ENCODE measurements at regions not wholly inside any gene's neighbourhood (a gene's known extent, or its start where the extent isn't known, plus 50 kb on each side); places are given as distances from the start of the nearest gene placed in this dataset.

DNA sequence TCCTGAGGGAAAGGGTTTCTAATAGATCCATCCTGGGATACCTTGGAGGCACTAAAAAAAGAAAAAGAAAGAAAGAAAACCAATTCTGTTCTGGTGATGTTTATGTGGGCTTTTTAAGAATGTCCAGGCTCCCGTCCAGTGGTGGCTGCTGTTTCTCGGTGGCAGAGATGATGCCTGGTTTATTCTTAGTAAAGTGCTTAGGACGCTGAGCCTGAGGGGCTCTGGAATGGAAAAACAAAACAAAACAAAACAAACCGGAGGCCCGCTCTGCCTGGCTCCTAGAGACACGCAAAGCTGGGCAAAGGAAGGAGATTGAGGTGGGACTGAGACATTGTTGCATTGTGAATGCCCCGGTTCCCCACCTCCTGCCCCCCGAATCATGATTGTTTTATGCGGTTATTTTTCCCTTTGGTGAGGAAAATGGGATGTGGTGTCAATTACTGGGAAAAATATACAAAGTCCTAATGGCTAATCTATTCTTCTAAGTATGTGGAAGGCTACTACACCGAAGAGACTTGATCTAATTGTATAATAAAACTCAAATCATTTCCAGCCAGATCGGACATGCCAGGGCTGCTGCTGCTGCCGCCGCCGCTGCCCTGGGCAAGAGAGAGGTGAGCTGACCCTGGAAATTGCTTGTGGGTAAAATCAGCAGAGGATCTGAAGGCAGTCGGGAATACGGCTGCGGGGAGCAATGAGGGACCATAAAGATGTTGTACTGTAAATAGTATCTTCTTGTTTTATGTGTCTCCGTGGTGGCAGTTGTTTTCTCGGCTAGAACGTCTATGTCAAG, 644.9 kb downstream of the CCDC171 start:
- in situ Hi-C loops (cut with MboI; ENCODE audit: low sequenced_read_pairs, unreplicated experiment): no loop called here
- no peak for DNase-seq (ENCODE audit: low spot score)
- TF ChIP-seq, protein P1, sequence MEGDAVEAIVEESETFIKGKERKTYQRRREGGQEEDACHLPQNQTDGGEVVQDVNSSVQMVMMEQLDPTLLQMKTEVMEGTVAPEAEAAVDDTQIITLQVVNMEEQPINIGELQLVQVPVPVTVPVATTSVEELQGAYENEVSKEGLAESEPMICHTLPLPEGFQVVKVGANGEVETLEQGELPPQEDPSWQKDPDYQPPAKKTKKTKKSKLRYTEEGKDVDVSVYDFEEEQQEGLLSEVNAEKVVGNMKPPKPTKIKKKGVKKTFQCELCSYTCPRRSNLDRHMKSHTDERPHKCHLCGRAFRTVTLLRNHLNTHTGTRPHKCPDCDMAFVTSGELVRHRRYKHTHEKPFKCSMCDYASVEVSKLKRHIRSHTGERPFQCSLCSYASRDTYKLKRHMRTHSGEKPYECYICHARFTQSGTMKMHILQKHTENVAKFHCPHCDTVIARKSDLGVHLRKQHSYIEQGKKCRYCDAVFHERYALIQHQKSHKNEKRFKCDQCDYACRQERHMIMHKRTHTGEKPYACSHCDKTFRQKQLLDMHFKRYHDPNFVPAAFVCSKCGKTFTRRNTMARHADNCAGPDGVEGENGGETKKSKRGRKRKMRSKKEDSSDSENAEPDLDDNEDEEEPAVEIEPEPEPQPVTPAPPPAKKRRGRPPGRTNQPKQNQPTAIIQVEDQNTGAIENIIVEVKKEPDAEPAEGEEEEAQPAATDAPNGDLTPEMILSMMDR (IDR thresholded peaks at IDR 0.05; ENCODE audit: borderline replicate concordance, control extremely low read depth, extremely low read depth, insufficient read depth, missing control alignments): no peak

DNA sequence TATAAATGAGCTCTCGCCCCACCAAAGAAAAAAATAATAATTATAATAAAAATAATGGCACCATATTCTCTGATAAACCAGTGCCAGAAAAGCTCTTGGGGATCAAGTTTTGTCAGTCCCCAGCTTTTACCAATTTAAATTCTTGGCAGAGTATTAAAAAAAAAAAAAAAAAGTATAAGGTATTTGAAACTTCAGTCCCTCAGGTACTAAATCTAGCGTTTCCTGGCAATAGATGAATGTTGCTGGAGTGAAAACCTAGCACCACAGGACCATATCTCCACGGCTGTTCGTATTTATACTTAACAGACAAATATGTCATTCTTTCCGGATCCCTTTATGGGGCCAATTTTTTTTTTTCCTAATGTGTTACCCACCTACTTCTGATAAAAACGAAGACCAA, 646.2 kb downstream of the CCDC171 start:
- in situ Hi-C loops (cut with MboI; ENCODE audit: low sequenced_read_pairs, unreplicated experiment): no loop called here
- TF ChIP-seq, protein P1 (IDR thresholded peaks at IDR 0.05; ENCODE audit: borderline replicate concordance, control extremely low read depth, extremely low read depth, insufficient read depth, missing control alignments): no peak
- DNase-seq (ENCODE audit: low spot score): no peak

DNA sequence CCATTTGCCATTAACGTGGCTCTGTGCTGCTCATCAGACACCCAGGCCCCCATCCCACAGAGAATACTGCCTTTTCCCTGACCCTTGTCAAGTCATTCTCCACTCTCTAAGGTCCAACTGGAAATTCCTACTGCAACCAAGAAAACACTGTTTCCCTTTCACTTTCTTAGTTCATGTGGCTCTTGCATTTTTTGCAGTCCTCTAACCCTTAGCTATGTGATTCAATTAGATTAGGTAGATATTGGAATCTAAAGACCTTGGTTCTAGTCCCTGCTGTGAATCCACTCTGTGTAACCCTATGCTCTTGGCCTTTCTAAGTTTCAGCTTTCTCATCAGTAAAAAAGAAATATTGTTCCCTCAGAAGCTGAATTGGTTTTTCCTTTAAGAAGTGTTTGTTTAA, 649.4 kb downstream of the CCDC171 start:
- DNase-seq (ENCODE audit: low spot score): no peak
- TF ChIP-seq, protein P1 (IDR thresholded peaks at IDR 0.05; ENCODE audit: borderline replicate concordance, control extremely low read depth, extremely low read depth, insufficient read depth, missing control alignments): no peak
- in situ Hi-C loops (cut with MboI; ENCODE audit: low sequenced_read_pairs, unreplicated experiment): no loop called here

DNA sequence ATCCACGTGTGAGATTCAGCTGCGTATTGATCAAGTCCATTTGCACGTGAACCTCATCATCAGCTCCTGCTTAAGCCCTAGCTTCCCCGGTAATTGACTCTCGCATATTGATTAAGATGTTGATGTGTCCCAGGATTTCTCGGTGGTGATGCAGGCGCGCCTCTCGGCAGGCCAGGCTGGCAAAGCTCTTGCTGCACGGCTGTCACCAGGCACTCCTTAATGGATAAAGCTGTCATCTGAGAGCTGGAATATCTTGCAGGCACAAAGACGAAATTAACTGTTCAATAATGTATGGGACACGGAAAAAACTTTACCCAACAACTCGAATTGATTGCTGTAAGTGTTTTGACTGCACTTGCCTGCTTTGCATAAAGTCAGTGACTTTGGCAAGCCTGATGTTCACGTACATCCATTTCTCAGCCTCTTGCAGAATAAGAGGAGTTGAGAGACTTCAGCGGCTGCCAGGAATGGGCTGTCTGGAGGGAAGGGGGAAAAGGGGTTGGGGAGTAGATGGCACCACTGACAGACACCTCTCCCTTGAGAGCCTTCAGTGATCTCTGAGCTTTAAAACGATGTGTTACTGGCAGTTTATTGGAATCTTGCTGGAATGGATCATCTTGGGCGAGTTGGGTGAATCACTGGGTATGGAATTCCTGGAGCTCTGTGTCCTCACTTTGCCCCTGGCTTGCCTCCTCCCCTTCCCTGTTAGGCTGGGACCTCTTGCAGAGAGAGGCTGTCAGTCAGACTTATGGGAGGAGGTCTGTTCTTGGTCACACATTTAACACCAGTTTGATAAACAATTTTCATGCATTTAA, 650.3 kb downstream of the CCDC171 start:
- TF ChIP-seq, protein P1 (IDR thresholded peaks at IDR 0.05; ENCODE audit: borderline replicate concordance, control extremely low read depth, extremely low read depth, insufficient read depth, missing control alignments): no peak
- in situ Hi-C loops (cut with MboI; ENCODE audit: low sequenced_read_pairs, unreplicated experiment): no loop called here
- no peak for DNase-seq (ENCODE audit: low spot score)

DNA sequence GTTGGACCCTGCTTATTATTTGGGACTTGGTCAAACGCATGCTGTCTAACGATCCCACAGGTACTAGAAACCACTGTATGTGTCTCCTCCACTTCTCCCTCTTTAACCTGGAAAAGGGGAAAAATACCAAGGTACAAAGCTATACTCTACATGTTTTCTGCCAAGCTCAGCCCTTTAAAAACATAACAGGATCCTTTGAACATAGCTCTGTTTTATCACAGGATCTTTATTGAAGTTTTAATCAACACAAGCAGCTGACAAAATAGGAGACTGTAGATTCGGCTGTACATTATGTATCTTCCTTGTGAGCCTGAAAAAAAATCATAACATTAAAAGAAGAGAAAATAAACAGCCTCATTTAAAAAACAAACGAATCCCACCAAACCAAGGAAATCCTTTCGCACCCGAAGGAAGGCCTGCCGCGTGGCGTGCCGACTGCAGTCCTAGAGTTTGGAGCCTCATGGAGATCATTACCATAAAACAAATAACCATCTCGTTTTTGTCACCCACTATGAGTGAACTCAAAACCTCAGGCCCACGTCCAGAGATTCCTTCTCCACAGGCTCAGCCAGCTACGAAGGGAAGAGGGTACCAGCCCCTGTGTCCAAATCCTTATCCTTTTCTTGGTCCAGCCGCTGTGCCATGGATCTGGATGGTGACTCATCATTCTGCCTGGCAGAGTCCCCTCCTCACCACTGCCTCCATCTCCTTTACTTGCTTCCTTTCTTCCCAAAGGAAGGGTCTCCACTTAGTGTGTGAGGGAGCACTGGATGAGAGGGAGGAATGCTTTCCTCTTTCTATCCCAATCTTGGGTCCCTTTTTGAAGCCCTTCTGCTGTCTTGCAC, 651.1 kb downstream of the CCDC171 start:
- TF ChIP-seq, protein P1 (IDR thresholded peaks at IDR 0.05; ENCODE audit: borderline replicate concordance, control extremely low read depth, extremely low read depth, insufficient read depth, missing control alignments): no peak
- DNase-seq (ENCODE audit: low spot score): no peak
- in situ Hi-C loops (cut with MboI; ENCODE audit: low sequenced_read_pairs, unreplicated experiment): no loop called here

DNA sequence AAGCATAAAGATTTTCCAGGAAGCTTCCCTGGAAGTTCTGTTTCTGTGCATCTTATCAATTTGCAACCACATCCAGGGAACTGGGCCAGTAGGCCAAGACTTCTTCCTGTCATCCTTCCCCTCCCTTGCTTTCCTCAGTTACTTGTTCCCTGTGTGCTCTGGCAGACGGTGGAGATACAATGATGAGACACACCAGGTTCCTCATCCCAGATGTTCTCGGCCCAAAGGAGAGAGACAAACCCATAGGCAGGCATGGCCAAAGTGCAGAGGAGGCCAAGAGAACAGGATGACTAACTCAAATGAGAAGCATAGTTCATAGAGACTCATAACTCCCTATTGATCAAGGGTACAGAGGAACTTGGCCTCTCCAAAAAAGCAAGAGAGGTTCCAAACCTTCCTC, 652.6 kb downstream of the CCDC171 start:
- no peak for DNase-seq (ENCODE audit: low spot score)
- TF ChIP-seq, protein P1 (IDR thresholded peaks at IDR 0.05; ENCODE audit: borderline replicate concordance, control extremely low read depth, extremely low read depth, insufficient read depth, missing control alignments): no peak
- in situ Hi-C loops (cut with MboI; ENCODE audit: low sequenced_read_pairs, unreplicated experiment): no loop called here

Data from GM13976 (cell line).